ENCODE measurements at regions not wholly inside any gene's neighbourhood (a gene's known extent, or its start where the extent isn't known, plus 50 kb on each side); places are given as distances from the start of the nearest gene placed in this dataset.

DNA sequence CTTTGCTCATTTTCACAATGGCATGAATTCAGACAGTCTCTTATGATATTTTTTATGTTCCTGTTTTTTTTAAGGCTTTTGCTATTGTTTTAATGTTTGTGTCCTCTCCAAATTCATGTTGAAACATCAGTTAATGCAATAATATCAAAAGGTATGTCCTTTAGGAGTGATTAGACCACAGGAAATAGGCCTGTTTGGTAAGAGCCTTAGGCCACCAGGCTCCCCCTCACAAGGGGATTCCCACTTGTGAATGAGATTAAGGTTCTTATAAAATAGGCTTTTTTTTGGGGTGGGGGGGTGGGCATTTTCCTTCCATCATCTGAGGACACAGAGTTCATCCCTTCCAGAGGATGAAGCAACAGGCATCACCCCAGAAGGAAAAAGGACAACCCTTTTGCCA, 2074.2 kb upstream of the C9orf72 start:
- H2AK5ac ChIP-seq (ENCODE audit: low read depth, low read length): no peak overlapping the region
- no peaks in the 10 kb centered on the region; the same call in 1 of the 2 replicates for H3K23me2 ChIP-seq (ENCODE audit: low read depth, low read length)
- H4K5ac ChIP-seq (ENCODE audit: insufficient read length, low read depth, low read length): no peak overlapping the region
- H3K9ac ChIP-seq (replicated peaks in 1 of 4; ENCODE audit: extremely low read depth in 1 of 4, low read depth in 3 of 4, low read length in 3 of 4): no peak overlapping the region
- H3K56ac ChIP-seq (replicated peaks; ENCODE audit: insufficient read length, low read depth, low read length): no peak overlapping the region
- no peak overlapping the region for H3K4me2 ChIP-seq (ENCODE audit: insufficient read depth in 1 of 2, low read depth in 2 of 2, low read length in 2 of 2)
- no peak overlapping the region for H3K18ac ChIP-seq (ENCODE audit: extremely low read depth, low read length)
- H3K27ac ChIP-seq (ENCODE audit: low read depth, low read length): no peak overlapping the region
- no peak overlapping the region for H3K23ac ChIP-seq (ENCODE audit: insufficient read length)
- H2BK12ac ChIP-seq (ENCODE audit: low read depth, low read length): no peak overlapping the region
- no peak overlapping the region for H3K4me3 ChIP-seq (ENCODE audit: extremely low read depth in 1 of 4, insufficient read depth in 2 of 4, low read depth in 3 of 4, low read length in 4 of 4)
- no peak overlapping the region for H2BK120ac ChIP-seq (replicated peaks; ENCODE audit: low read depth, low read length)
- no peak for TF ChIP-seq SP1 (IDR thresholded peaks at IDR 0.05; ENCODE audit: low read depth, low read length)
- no peak for TF ChIP-seq SP2 (IDR thresholded peaks at IDR 0.05; ENCODE audit: low read length)
- TF ChIP-seq CBX8 (IDR thresholded peaks at IDR 0.05; ENCODE audit: borderline replicate concordance, low read depth, low read length): no peak
- TF ChIP-seq EGR1 (IDR thresholded peaks at IDR 0.05; ENCODE audit: borderline replicate concordance, low read depth, low read length): no peak
- no peak for TF ChIP-seq POLR2AphosphoS5 (IDR thresholded peaks at IDR 0.05; ENCODE audit: low read depth, low read length)
- TF ChIP-seq HDAC2 (IDR thresholded peaks at IDR 0.05; ENCODE audit: borderline replicate concordance in 1 of 2, low read depth in 2 of 2, low read length in 2 of 2): no peak
- no peak for TF ChIP-seq RNF2 (IDR thresholded peaks at IDR 0.05; ENCODE audit: borderline replicate concordance, low read depth, low read length, missing control alignments, poor library complexity, severe bottlenecking)
- TF ChIP-seq PHF8 (conservative IDR thresholded peaks at IDR 0.05; ENCODE audit: low read depth, low read length): no peak
- H2BK20ac ChIP-seq (ENCODE audit: low read length): no peak overlapping the region
- H4K8ac ChIP-seq (ENCODE audit: extremely low read depth, insufficient read depth, low read length): no peak overlapping the region
- H3K4ac ChIP-seq (replicated peaks; ENCODE audit: insufficient read length, low read depth, low read length): no peak overlapping the region
- no peaks in the 10 kb centered on the region for H3K36me3 ChIP-seq (ENCODE audit: control insufficient read depth in 2 of 4, insufficient read depth in 4 of 4, low read length in 3 of 4)
- H4K20me1 ChIP-seq (replicated peaks in 1 of 2; ENCODE audit: control insufficient read depth in 1 of 2, insufficient read depth in 2 of 2, low read length in 2 of 2): no peaks in the 10 kb centered on the region
- no peaks in the 10 kb centered on the region for H3K27me3 ChIP-seq (replicated peaks in 1 of 4; ENCODE audit: control insufficient read depth in 3 of 4, extremely low read depth in 1 of 4, insufficient read depth in 3 of 4, low read length in 3 of 4)
- no peaks in the 10 kb centered on the region for H3K9me3 ChIP-seq (ENCODE audit: insufficient read depth in 2 of 2, low read depth in 1 of 2, low read length in 1 of 2)
- ChIA-PET POLR2A (ENCODE audit: partially characterized antibody) (no interaction called here), CTCF (ENCODE audit: partially characterized antibody) (no interaction called here)
- FAIRE-seq: no peak
- H3K14ac ChIP-seq (ENCODE audit: insufficient read length): no peak overlapping the region
- no peak for DNase-seq (ENCODE audit: low read depth in 1 of 2, low spot score in 2 of 2)
- H3K4me1 ChIP-seq (replicated peaks in 1 of 4; ENCODE audit: control insufficient read depth in 3 of 4, insufficient read depth in 4 of 4, low read length in 3 of 4): no peaks in the 10 kb centered on the region
- H2AFZ ChIP-seq (ENCODE audit: low read length): no peak overlapping the region
- no peaks in the 10 kb centered on the region for H3K79me2 ChIP-seq (ENCODE audit: control insufficient read depth in 1 of 2, insufficient read depth in 2 of 2, low read length in 2 of 2)
- no peak overlapping the region for H4K91ac ChIP-seq (replicated peaks; ENCODE audit: insufficient read length, low read length)
- no peak overlapping the region for H2BK5ac ChIP-seq (ENCODE audit: low read depth, low read length)
- H2BK15ac ChIP-seq (ENCODE audit: low read length): no peak overlapping the region
- H3K79me1 ChIP-seq (ENCODE audit: low read depth, low read length): no peaks in the 10 kb centered on the region
